ENCODE measurements at regions not wholly inside any gene's neighbourhood (a gene's known extent, or its start where the extent isn't known, plus 50 kb on each side); places are given as distances from the start of the nearest gene placed in this dataset.
A peak's percentile ranks its signal among the peaks of the same experiment; 100 is the strongest.
"Not testable (repeated sequence)": the region's sequence is repeated elsewhere in the genome, so short reads cannot be mapped to it uniquely, and the experiment has no call there.

DNA sequence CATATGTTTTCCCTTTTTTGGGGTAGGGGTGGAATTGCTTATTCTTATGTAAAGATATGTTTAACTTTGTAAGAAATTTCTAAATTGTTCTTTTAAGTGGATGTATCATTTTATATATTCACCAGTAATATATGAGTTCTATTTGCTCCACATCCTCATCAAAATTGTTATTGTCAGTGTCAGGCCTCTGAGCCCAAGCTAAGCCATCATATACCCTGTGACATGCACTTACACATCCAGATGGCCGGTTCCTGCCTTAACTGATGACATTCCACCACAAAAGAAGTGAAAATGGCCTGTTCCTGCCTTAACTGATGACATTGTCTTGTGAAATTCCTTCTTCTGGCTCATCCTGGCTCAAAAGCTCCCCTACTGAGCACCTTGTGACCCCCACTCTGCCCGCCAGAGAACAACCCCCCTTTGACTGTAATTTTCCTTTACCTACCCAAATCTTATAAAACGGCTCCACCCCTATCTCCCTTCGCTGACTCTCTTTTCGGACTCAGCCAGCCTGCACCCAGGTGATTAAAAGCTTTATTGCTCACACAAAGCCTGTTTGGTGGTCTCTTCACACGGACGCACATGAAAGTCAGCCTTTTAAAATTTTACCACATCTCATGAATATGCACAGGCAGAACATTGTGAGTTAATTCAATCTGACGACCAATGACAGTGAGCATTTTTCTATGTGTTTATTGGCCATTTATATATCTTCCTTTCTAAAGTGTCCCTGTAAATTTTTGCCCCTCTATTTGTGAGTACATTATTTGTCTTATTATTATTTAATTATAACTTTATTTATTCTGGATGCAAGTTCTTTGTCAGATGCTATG lies 176.8 kb downstream of the CDC14C start:
- DNase-seq, result not testable (repeated sequence)

DNA sequence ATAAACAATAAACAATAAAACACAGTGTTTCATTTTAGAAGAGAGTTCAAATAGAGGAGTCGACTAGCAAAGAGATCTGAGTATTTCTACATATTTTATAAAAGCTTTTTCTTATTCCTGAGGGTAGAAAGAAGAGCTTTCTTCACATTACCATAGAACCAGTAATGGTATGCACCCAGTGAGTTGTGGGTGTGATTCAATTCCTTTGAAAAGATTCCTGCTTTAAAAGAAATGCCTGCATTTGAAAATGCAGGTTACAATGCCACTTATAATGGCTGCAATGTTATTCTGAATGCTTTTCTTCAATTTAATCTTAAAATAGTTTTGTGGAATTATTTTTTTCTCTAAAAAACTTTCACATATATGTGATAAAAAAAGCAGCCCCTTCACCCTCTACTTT lies 178.1 kb downstream of the CDC14C start:
- DNase-seq, result no peak

DNA sequence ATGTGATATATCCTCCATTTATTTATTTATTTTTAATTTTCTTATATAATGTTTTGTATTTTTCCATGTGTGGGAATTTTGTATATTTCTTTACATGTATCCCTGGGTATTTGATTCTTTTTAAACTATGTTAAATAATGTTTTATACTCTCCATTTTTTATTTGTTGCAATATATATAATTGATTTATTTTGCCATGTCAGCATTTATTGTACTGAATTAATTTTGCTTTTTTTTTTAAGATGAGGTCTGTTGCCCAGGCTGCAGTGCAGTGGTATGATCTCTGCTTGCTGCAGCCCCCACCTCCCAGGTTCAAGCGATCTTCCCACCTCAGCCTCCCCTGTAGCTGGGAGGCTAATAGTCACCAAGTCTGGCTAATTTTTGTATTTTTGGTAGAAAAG lies 187.4 kb downstream of the CDC14C start:
- no peak for DNase-seq

DNA sequence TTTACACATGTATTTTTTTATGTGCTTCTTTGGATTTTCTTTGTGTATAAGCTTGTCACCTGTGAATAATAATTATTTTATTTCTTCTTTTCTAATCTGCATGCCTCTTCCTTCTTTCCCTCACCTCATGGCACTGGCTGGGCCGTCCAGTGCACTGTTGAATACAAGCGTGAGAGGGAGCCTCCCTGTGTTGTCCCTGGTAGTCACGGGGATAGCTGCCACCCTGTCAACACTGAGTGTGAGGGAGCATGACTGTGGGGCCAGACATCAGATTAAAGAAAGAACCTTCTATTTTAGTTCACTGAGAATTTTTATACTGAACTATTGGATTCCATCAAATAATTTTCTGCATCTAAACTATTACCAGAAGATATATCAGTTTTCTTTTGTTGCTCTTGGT lies 187.9 kb downstream of the CDC14C start:
- DNase-seq, result no peak

DNA sequence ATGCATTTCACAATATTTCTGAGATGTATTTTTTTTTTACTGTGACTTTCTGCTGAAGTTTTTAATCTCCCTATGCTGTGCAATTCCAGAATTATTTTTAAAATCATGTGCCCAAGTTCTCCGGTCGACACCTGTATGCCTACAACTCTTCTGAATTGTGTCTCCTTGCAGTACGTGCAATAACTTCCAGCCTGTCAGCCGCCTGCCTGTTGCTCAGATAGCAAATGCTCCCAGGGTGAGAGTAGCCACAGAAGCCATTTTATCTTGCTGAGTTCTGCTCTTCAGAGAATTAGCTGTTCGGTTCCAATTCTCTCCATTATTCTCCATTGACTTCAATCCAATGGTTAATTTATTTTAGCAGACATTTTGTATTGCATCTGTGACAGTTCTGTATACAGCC lies 188.3 kb downstream of the CDC14C start:
- DNase-seq, result no peak

DNA sequence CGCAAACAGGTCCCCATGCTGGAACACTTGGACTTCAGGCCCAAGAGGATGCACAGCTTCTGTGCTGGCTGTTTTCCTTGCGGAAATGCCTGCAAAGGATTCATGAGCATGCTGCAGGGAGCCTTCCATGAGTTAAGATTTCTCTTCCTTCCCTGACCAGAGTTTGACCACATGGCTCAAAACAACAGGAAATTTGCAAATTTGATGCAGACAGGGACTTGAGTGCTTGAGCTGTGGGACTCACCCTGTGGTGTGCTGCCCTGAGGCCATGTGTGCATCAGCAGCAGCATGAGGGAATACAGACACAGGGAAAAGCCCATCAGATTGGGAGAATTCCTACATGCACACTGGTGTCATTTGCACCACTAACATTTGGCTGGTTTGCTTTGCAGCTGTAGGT lies 195.4 kb downstream of the CDC14C start:
- no peak for DNase-seq

DNA sequence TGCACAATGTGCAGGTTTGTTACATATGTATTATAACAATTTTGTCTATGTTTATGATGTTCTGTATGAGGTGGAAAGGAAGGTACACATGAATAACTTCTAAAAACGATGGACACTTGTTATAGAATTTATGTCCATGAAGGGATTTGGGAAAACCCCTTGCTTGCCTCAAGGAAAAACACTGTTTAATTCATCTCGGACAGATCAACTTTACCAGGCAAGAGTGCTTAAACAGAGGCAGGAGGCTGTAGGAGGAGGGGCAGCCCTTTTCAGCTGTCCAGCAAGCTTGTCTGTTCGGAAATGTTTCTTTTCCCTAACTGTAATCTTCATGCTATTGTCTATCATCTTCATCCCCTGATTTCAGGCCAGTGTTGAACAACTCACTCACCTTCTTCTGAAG lies 200.9 kb downstream of the CDC14C start:
- DNase-seq, result no peak

DNA sequence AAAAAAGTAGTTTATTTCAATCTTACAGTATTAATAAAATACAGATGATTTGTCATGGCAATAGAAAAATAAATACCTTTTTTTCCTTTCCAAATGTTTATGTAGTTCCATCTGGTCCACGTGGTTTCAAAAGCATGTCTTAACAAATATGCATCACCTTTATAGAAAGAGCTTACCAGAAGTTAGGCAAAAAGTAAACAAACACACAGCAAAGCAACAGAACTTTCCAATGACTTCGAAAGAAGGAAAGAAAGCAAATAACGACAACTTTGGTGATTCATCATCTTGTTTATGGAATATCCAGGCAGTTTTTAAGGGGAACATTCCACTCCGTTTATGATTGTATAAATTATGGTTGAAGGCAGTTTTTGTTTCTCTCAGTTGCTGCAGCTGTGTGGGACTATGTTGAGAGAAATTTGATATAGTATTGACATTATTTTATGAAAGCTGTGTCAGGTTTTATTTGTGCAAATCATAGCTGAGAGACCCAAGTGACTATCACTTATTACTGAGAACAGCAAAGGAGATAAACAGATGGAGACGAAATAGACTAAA lies 203.1 kb downstream of the CDC14C start:
- DNase-seq, result no peak

DNA sequence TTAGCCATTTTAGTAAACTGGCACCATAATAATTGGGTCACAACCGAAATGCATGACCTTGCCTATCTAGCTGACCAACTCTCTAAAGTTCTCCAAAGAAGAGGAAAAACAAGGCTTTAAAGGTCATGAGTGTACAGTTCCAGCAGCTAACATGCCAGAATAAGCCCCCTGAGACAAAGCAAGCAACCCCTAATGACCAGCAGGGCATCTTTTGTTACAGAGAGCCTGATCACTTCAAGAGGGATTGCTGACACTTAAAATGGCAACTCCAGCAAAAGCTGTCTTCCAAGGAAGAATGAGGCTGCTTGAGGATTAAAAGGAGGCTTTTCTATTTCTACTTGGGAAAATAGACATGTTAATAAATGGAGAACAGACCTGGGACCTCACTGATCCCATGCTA lies 213.6 kb downstream of the CDC14C start:
- DNase-seq, result no peak

DNA sequence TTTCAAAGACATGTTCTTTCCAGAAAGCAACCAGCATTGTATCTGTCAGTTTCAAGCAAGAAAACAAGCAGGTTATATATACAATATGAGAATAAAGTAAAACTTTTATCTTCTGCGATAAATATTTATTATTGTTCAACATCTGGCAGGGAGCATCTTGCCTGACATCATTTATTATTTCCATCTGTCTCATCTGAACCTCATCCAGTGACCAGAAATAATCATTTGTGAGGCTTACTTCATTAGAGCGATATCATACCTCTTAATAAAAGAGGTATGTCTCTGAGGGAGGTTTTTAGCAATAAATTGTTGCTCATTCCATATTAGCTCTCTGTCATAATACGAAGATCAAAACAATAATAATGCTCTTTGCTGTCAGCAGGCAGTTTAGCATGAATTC lies 226.1 kb downstream of the CDC14C start:
- DNase-seq, result no peak

DNA sequence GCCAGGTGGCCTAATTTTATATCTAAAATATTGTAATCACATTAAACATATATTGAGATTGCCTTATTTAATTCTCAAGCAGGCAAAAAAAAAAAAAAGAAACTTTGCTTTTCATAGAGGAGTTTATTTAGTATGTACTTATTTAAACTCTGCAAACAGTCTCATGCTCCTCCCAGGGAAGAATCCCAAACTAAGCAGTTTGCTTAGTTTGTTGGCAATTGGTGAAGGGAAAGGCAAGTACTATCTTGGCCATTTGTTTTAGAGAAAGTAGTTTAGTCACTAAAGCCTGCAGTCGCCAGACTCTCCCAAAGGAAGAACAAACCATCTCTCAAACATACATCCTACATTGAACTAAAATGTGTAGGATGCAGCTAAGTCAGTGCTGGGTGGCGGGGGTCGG lies 226.8 kb downstream of the CDC14C start:
- no peak for DNase-seq

DNA sequence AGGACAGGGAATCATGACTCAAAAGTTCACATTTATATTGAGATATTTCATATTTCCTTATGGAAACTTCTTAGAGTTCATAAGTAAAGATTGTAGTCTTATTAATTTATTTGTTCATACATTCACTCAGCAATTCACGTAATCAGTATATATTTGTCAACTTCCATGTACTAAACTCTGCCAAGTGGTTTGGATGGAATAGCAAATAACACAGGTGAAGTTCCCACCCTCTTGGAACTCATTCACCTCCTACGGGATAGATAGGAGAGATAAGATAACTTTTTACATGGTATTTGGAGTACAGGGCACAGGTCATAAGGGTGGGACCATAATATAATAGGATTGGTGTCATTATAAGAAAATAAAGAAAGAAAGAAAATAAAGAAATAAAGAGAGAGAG lies 234.0 kb downstream of the CDC14C start:
- no peak for DNase-seq

DNA sequence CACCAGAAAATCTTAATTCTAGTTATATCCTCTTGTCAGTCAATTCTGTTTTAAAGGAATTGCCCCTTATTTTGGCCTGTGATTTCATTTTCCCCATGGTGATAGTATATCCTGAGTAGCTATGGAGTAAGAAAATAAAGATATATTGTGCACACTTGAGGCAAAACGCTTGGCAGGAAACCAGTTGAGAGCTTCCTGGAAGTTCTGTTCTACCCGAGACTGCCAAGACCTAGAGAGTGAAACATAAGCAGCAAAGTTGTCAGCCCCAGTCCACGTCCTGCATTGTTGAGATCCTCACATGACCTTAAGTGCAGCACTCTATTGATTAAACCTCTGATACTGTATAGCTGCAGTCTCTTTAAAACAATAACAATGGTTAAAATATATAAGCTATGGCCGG lies 235.2 kb downstream of the CDC14C start:
- DNase-seq, result no peak

DNA sequence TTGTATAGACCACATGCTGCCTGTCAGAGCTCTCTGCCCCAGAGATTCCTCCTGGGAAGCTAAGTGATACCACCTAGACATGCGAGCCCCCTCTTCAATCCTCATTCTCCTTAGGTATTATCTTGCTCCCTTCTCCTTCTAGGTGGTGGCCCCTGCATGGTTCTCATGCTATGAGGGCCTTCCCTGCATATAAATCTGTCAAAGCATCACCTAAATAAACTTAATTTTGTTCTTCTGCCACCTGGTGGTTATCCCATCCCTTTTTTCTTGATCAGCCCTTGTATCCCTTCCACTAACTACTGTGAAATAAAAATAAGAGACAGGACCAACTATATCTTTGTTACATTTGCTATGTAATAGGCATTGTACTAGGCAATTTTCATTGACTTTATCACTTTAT lies 242.1 kb downstream of the CDC14C start:
- no peak for DNase-seq

DNA sequence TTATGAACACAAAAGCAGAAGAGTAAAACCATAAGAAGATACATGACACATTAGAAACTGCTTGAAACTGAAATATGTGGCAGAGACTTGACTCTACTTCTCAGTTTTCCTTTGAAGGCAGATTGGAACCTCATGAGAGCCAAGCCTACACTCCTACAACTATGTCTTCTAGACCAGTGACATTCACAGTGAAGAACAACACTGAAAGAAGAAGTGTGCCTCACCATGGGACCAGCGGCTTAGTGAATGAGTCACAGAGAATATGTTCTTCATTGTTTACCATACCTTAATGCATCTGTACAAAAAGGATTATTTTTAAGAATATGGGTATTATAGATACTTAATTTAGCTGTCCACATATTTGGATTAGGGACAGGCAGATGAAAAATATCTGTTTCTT lies 248.3 kb downstream of the CDC14C start:
- peak; percentile 93 for DNase-seq

DNA sequence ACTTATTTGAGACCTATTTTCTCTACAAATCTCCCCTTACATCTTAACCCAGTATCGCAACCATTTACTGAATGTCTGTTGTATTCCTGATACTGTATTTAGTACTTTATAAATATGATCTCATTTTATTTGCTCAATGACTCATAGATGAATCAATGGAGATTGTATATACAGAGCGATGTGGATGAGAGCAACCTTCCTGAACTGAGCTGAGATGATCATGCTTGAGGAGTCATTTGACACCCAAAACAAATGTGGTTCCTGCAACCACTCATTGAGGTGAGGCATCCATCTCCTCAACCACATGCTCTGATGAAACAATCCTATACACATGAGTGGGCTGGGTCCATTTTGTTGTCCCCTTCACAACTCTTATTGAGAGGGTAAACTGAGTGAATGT lies 250.0 kb downstream of the CDC14C start:
- DNase-seq, result no peak

DNA sequence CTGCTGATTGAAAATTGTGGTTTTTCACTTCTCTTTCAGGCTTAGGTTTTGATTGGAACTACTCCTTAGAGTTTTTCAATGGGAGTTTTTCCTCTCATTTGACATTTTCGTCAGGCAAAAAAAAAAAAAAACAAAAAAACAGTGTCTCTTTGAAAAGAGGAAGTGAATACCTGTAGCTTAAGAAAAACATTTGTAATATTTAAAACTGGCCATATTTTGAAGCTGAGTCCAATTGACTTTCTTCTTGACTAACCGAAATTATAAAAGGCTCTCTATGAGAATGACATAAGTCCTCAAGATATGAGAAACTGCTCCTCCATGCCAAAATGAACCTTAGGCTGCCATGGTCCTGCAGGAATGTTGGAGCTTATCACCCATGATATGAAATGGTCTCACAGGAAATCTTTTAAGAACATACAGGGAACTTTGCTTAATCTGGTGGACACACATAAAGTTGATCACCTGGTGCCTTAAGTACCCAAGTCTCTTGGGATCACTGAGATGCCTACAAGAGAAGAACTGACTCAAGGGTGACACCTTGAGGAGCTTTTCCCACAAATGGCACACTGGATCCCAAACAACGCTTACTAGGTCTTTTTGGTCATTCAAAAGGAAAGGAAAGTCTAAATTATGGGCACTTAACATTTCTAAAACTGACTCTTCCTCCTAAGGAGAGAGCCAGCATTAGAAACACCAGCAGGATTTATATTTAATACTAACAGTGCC lies 263.4 kb downstream of the CDC14C start:
- DNase-seq, result peak; percentile 12

DNA sequence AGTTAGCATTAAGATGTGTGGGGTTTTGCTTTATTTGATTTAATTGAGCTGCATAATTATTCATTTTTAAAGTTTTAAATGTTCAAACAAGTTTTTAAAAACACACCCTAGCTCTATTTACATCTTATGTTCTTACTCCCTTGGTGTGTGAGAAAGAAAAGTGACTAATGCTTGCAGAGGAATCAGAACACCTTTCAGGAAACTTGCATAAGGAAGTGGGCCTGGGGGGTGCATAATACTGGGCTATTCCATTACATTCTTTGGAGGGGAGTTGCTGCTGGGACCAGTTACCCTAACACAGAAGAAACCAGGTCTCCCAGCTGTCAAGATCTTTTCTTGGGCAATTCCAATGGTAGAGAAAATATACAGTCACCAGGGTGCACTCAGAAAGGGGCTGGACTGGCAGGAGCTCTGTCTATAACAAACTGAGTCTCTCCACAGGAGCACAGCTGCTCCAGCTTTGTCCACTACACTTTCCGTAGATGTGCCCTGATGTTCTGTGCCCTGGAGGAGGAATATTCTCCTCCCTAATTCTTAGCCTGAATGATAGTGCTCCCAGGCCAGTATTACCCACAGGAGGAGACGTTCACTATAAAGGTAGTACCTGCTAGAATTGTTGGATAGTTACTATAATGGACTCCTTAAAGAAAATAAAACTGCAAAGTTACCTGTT lies 304.2 kb downstream of the CDC14C start:
- no peak for DNase-seq

DNA sequence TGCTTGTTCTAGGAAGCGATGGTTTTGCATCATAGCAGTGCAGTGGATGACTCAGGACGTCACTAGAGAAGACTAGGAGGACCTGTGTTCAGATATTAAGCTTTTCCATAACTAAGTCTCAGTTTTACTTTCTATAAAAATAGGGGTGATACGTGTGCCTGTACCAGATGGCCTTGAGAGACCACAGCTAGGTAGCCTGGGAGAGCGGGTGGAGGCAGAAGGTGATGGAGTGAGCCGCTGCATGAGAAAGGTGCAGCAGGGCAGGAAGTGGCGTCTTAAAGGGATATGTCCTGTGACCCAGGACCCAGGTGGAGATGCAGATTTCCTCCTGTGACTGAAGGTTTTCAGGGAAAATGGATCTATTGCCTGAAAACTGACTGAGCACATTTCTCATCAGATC lies 304.9 kb downstream of the CDC14C start:
- DNase-seq, result no peak

DNA sequence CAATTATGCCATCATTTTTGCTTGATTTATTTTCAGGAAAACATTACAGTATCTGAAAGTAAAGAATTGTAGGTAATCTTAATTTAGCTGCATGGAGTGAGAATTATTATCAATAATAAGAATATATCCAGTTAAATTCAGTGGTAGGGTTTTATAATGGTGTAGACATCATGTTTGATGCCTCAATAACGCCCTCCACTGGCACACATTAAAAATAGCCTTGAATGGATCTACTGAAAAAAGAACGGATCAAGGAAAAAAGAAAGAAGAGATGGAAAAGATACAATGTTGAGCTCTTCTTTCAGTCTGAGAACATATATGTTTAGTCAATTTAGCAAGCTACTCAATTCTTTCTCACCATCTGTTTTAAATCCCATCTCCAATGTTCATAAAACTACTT lies 319.2 kb downstream of the CDC14C start:
- peak; percentile 1 for DNase-seq

DNA sequence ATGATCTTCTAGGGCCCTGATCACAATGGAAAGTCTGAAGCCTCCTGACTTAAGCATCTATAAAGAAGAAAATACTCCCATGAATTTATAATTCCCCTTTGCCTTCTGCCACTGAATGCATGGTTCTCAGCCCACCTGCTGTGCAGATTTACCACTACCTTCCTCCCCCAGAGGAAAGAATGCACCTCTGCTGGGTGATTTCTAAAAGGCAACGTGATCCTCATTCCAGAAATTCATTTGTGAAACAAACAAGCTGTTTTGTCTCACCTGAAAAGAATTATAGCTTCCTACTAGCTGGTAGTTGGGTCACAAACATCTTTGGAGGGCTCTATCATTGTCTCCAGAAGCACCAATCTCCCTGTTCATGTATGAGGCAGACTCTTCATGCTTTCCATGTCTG lies 320.2 kb downstream of the CDC14C start:
- no peak for DNase-seq

DNA sequence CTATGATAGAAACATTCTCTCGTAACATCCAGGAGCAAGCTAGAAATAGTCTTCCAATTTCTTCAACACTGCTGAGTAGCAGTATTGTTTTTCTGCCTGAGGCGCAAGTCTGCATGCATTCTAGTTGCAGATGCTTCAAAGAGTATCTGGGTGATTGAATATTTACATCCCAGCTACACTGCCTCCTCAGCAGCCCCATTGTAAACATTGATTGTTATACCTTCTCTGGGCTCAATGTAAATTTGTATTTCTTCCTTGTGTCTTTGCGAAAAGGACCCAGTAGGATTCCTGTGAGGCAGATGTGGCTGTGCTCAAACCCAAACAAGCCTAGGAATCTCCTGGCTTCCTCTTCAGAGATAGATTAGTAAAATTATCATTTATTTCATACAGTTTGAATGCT lies 320.7 kb downstream of the CDC14C start:
- no peak for DNase-seq

DNA sequence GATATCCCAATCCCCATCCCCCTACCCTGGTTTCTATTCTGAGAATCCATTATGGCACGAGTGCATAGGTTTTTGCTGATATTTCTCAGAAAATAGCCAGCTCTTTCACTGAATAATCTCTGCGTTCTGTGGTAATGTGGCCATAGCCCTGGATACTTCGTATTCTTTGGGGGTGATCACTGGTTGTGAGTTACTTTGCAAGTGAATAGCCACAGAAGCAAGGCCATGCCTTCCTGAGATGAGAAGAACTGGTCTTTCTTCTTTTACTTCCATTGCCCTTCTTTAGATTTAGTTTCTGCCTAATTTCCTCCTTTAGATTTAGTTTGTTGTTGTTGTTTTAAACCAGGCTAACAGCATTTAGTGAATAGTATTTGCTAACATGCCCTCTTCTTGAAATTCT lies 323.4 kb downstream of the CDC14C start:
- no peak for DNase-seq

DNA sequence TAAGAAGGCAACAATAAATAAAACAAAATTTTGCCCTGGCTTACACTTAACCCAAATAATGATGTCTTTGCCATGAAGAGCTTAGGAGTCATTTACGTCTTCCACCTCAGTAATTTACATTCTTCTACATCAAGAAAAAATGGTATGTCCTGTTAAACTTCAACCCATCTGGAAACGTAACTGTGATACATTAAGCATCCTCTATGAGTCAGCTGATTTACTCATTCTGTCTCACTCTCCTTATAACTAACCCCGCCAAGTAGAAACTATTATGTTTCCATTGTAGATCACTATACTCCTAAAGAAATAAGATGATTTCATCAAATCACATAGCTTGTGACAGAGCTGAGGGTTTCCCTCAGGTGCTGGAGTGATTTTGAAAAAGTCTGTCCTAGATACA lies 330.7 kb downstream of the CDC14C start:
- no peak for DNase-seq

All from MV-4-11 (cell line).